GM19043 (cell line): ENCODE measurements at regions not wholly inside any gene's neighbourhood (a gene's known extent, or its start where the extent isn't known, plus 50 kb on each side); places are given as distances from the start of the nearest gene placed in this dataset.
"Not testable (repeated sequence)": the region's sequence is repeated elsewhere in the genome, so short reads cannot be mapped to it uniquely, and the experiment has no call there.

Experiments used
- ATAC-seq: cut with Tn5 transposase; IDR thresholded peaks from one replicate; pipeline ENCODE4 v1.9.1; 2021; ENCODE audit warnings: low read depth; ENCODE audit not compliant: unreplicated experiment

GRCh38 chr4:14334166-14334565, 668.1 kb upstream of the CPEB2 start:
- ATAC-seq = no peak

GRCh38 chr4:14335872-14336271, 666.4 kb upstream of the CPEB2 start:
- ATAC-seq = no peak

GRCh38 chr4:14336656-14337055, 665.6 kb upstream of the CPEB2 start:
- ATAC-seq = no peak

GRCh38 chr4:14337892-14338584, 664.2 kb upstream of the CPEB2 start:
- no peak for ATAC-seq

GRCh38 chr4:14338585-14339265, 663.6 kb upstream of the CPEB2 start:
- no peak for ATAC-seq

- no peak for ATAC-seq
Measured at GRCh38 chr4:14339715-14340114, 662.6 kb upstream of the CPEB2 start.

- no peak for ATAC-seq
Measured at GRCh38 chr4:14340321-14340720, 662.0 kb upstream of the CPEB2 start.

- no peak for ATAC-seq
Measured at GRCh38 chr4:14343961-14344360, 658.3 kb upstream of the CPEB2 start.

GRCh38 chr4:14345356-14345775, 656.9 kb upstream of the CPEB2 start:
- ATAC-seq = no peak

GRCh38 chr4:14347526-14347925, 654.8 kb upstream of the CPEB2 start:
- no peak for ATAC-seq

- ATAC-seq = no peak
Measured at GRCh38 chr4:14348506-14348905, 653.8 kb upstream of the CPEB2 start.

GRCh38 chr4:14358544-14359160, 643.6 kb upstream of the CPEB2 start:
- ATAC-seq = not testable (repeated sequence)

- no peak for ATAC-seq
Measured at GRCh38 chr4:14359991-14360390, 642.3 kb upstream of the CPEB2 start.

GRCh38 chr4:14361084-14361483, 641.2 kb upstream of the CPEB2 start:
- no peak for ATAC-seq

- no peak for ATAC-seq
Measured at GRCh38 chr4:14362385-14362784, 639.9 kb upstream of the CPEB2 start.

- no peak for ATAC-seq
Measured at GRCh38 chr4:14364953-14365536, 637.2 kb upstream of the CPEB2 start.

GRCh38 chr4:14368391-14368790, 633.9 kb upstream of the CPEB2 start:
- no peak for ATAC-seq

GRCh38 chr4:14371131-14371530, 631.1 kb upstream of the CPEB2 start:
- no peak for ATAC-seq

GRCh38 chr4:14375816-14376215, 626.5 kb upstream of the CPEB2 start:
- ATAC-seq = no peak

GRCh38 chr4:14379183-14379582, 623.1 kb upstream of the CPEB2 start:
- no peak for ATAC-seq

GRCh38 chr4:14383652-14384051, 618.6 kb upstream of the CPEB2 start:
- ATAC-seq = no peak
